ENCODE measurements at regions not wholly inside any gene's neighbourhood (a gene's known extent, or its start where the extent isn't known, plus 50 kb on each side); places are given as distances from the start of the nearest gene placed in this dataset.
"Not testable (repeated sequence)": the region's sequence is repeated elsewhere in the genome, so short reads cannot be mapped to it uniquely, and the experiment has no call there.

DNA sequence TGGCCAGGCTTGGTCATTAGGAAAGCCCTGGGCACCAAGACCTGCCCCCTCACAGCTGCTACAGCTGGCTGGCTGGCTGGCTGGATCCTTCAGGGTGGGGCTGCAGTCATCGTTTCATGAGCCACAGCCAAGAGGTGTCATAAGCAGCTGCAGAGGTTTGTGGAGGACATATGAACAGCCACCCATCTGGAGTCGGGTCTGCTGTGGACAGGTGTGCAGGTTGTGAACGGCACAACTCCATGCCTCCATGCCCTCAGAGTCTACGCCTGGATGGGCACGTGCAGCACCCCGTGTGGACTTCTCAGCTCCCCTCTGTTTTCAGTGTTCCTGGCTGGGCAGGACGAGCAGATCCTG lies 4083.6 kb upstream of the TPTE start:
- not testable (repeated sequence) for TF ChIP-seq YY1 (tag by site-specific recombination; IDR thresholded peaks at IDR 0.05); PRDM1 (tag by site-specific recombination; IDR thresholded peaks at IDR 0.05); ZNF660 (tag by site-specific recombination; IDR thresholded peaks at IDR 0.05); ZNF184 (tag by site-specific recombination; IDR thresholded peaks at IDR 0.05); ZNF121 (tag by site-specific recombination; IDR thresholded peaks at IDR 0.05); ZSCAN16 (tag by site-specific recombination; IDR thresholded peaks at IDR 0.05); ZNF274 (IDR thresholded peaks at IDR 0.05; ENCODE audit: low read length); ZNF274 (tag by site-specific recombination; IDR thresholded peaks at IDR 0.05; ENCODE audit: borderline replicate concordance)
- TF ChIP-seq, protein P1, sequence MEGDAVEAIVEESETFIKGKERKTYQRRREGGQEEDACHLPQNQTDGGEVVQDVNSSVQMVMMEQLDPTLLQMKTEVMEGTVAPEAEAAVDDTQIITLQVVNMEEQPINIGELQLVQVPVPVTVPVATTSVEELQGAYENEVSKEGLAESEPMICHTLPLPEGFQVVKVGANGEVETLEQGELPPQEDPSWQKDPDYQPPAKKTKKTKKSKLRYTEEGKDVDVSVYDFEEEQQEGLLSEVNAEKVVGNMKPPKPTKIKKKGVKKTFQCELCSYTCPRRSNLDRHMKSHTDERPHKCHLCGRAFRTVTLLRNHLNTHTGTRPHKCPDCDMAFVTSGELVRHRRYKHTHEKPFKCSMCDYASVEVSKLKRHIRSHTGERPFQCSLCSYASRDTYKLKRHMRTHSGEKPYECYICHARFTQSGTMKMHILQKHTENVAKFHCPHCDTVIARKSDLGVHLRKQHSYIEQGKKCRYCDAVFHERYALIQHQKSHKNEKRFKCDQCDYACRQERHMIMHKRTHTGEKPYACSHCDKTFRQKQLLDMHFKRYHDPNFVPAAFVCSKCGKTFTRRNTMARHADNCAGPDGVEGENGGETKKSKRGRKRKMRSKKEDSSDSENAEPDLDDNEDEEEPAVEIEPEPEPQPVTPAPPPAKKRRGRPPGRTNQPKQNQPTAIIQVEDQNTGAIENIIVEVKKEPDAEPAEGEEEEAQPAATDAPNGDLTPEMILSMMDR (tag by site-specific recombination; IDR thresholded peaks at IDR 0.05) = not testable (repeated sequence)
- TF ChIP-seq, protein P2, sequence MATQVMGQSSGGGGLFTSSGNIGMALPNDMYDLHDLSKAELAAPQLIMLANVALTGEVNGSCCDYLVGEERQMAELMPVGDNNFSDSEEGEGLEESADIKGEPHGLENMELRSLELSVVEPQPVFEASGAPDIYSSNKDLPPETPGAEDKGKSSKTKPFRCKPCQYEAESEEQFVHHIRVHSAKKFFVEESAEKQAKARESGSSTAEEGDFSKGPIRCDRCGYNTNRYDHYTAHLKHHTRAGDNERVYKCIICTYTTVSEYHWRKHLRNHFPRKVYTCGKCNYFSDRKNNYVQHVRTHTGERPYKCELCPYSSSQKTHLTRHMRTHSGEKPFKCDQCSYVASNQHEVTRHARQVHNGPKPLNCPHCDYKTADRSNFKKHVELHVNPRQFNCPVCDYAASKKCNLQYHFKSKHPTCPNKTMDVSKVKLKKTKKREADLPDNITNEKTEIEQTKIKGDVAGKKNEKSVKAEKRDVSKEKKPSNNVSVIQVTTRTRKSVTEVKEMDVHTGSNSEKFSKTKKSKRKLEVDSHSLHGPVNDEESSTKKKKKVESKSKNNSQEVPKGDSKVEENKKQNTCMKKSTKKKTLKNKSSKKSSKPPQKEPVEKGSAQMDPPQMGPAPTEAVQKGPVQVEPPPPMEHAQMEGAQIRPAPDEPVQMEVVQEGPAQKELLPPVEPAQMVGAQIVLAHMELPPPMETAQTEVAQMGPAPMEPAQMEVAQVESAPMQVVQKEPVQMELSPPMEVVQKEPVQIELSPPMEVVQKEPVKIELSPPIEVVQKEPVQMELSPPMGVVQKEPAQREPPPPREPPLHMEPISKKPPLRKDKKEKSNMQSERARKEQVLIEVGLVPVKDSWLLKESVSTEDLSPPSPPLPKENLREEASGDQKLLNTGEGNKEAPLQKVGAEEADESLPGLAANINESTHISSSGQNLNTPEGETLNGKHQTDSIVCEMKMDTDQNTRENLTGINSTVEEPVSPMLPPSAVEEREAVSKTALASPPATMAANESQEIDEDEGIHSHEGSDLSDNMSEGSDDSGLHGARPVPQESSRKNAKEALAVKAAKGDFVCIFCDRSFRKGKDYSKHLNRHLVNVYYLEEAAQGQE (tag by site-specific recombination; IDR thresholded peaks at IDR 0.05) = not testable (repeated sequence)
